HepG2 (cell line): ENCODE measurements at regions not wholly inside any gene's neighbourhood (a gene's known extent, or its start where the extent isn't known, plus 50 kb on each side); places are given as distances from the start of the nearest gene placed in this dataset.

Source experiments
- CREB1 ChIP-seq, 2 experiments: fragments of 450-650 bp in 1 of 2; IDR thresholded peaks; 2 replicates each; pipeline ENCODE4 v1.6.1; 2016 to 2017; ENCODE audit warnings: control low read depth in 1 of 2, mild to moderate bottlenecking in 1 of 2, missing compliant biosample characterization in 1 of 2, missing genetic modification characterization in 1 of 2
- IKZF4 ChIP-seq: sonication (generic); formaldehyde crosslinking; IDR thresholded peaks from 2 replicates; pipeline ENCODE4 v1.5.1; 2020; ENCODE audit warnings: borderline replicate concordance, mild to moderate bottlenecking, low read depth, missing genetic modification reagents; ENCODE audit errors: not compliant biosample characterization
- JUN ChIP-seq: sonication (generic); formaldehyde crosslinking; IDR thresholded peaks from 2 replicates; pipeline ENCODE4 v1.4.0; 2020; ENCODE audit warnings: mild to moderate bottlenecking, missing genetic modification reagents
- MXD4 ChIP-seq: IDR thresholded peaks from 2 replicates; pipeline ENCODE4 v1.6.1; 2016; ENCODE audit warnings: mild to moderate bottlenecking, missing biosample characterization, missing genetic modification reagents
- POLR2AphosphoS2 ChIP-seq: IDR thresholded peaks from 2 replicates; pipeline ENCODE4 v1.6.1; 2011; ENCODE audit warnings: low read depth, low read length, improper control_type of control experiment
- U2AF2 ChIP-seq: fragments of 200-400 bp; formaldehyde crosslinking; IDR thresholded peaks from 2 replicates; pipeline ENCODE4 v1.6.1; 2017; ENCODE audit warnings: low read depth, mild to moderate bottlenecking, low read length
- ZNF24 ChIP-seq: fragments of 450-650 bp; IDR thresholded peaks from 2 replicates; pipeline ENCODE4 v1.6.1; 2017; ENCODE audit warnings: antibody characterized with exemption, mild to moderate bottlenecking
- ZNF709 ChIP-seq: sonication (generic); formaldehyde crosslinking; IDR thresholded peaks from 2 replicates; pipeline ENCODE4 v1.5.0; 2020; ENCODE audit warnings: mild to moderate bottlenecking, missing genetic modification reagents
- TF ChIP-seq, protein P1 (sequence below): sonication (generic); formaldehyde crosslinking; IDR thresholded peaks from 2 replicates; pipeline ENCODE4 v1.5.0; 2020; ENCODE audit warnings: mild to moderate bottlenecking, missing genetic modification reagents, moderate library complexity
- TF ChIP-seq, protein P2 (sequence below): sonication (generic); formaldehyde crosslinking; IDR thresholded peaks from 2 replicates; pipeline ENCODE4 v1.4.0; 2020; ENCODE audit warnings: low read depth, missing genetic modification reagents

DNA sequence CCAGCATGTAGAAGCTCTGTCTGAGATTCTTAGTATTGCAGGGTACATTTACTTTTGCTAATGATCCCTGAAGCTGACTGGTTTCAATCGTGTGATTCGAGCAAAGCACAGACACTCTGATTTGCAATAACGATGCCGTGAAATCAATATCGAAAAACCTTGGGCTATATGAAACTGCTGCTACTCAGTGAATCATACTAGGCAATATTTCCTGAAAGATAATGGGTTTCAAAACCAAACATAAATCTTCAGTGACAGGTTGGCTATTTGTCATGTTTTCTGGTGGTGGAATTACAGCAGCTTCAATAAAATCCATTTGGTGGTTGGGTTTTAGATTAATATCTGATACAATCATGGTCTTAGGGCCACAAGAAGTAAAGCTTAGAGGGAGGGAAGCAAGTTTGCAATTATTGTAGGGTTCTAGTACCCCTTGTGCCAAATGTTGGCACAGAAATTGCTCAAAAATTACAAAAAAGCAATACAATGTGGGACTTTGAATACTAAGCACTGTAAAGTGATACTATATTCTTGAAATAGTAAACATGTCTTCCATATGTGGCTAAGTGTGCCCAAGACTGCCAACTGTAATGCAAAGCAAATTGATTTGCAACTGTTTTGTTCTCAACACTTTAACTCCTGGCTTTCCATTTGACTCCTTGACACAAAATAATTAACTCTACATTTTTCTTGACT, 112.4 kb upstream of the JAZF1 start:
- no peak for TF ChIP-seq ZNF709 (CRISPR knock-in tag)
- TF ChIP-seq POLR2AphosphoS2 = no peak
- TF ChIP-seq IKZF4 (CRISPR knock-in tag) = no peak
- TF ChIP-seq, protein P1, sequence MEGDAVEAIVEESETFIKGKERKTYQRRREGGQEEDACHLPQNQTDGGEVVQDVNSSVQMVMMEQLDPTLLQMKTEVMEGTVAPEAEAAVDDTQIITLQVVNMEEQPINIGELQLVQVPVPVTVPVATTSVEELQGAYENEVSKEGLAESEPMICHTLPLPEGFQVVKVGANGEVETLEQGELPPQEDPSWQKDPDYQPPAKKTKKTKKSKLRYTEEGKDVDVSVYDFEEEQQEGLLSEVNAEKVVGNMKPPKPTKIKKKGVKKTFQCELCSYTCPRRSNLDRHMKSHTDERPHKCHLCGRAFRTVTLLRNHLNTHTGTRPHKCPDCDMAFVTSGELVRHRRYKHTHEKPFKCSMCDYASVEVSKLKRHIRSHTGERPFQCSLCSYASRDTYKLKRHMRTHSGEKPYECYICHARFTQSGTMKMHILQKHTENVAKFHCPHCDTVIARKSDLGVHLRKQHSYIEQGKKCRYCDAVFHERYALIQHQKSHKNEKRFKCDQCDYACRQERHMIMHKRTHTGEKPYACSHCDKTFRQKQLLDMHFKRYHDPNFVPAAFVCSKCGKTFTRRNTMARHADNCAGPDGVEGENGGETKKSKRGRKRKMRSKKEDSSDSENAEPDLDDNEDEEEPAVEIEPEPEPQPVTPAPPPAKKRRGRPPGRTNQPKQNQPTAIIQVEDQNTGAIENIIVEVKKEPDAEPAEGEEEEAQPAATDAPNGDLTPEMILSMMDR (CRISPR knock-in tag) = no peak
- TF ChIP-seq U2AF2 = no peak
- TF ChIP-seq JUN = no peak
- TF ChIP-seq CREB1 (IDR thresholded peaks at IDR 0.05) = no peak
- no peak for TF ChIP-seq CREB1 (CRISPR knock-in tag; IDR thresholded peaks at IDR 0.05)
- TF ChIP-seq MXD4 (CRISPR knock-in tag) = no peak
- no peak for TF ChIP-seq ZNF24
- TF ChIP-seq, protein P2, sequence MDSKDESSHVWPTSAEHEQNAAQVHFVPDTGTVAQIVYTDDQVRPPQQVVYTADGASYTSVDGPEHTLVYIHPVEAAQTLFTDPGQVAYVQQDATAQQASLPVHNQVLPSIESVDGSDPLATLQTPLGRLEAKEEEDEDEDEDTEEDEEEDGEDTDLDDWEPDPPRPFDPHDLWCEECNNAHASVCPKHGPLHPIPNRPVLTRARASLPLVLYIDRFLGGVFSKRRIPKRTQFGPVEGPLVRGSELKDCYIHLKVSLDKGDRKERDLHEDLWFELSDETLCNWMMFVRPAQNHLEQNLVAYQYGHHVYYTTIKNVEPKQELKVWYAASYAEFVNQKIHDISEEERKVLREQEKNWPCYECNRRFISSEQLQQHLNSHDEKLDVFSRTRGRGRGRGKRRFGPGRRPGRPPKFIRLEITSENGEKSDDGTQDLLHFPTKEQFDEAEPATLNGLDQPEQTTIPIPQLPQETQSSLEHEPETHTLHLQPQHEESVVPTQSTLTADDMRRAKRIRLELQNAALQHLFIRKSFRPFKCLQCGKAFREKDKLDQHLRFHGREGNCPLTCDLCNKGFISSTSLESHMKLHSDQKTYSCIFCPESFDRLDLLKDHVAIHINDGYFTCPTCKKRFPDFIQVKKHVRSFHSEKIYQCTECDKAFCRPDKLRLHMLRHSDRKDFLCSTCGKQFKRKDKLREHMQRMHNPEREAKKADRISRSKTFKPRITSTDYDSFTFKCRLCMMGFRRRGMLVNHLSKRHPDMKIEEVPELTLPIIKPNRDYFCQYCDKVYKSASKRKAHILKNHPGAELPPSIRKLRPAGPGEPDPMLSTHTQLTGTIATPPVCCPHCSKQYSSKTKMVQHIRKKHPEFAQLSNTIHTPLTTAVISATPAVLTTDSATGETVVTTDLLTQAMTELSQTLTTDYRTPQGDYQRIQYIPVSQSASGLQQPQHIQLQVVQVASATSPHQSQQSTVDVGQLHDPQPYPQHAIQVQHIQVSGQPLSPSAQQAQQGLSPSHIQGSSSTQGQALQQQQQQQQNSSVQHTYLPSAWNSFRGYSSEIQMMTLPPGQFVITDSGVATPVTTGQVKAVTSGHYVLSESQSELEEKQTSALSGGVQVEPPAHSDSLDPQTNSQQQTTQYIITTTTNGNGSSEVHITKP (CRISPR knock-in tag) = no peak
